Upper lobe of left lung (tissue), 4 donors: ENCODE measurements at regions not wholly inside any gene's neighbourhood (a gene's known extent, or its start where the extent isn't known, plus 50 kb on each side); places are given as distances from the start of the nearest gene placed in this dataset.

Source experiments
- CTCF ChIP-seq, 6 experiments: fragments of 450-650 bp in 4 of 6; fragments of 200-600 bp in 2 of 6; sonication (generic) in 2 of 6; IDR thresholded peaks; one replicate each; pipeline ENCODE4 v1.5.1; 2016 to 2019; ENCODE audit warnings: antibody characterized with exemption in 6 of 6
- EP300 ChIP-seq, 4 donors: sonication (generic); formaldehyde crosslinking; IDR thresholded peaks; one replicate each; pipeline ENCODE4 v1.5.1; 2017; ENCODE audit warnings: antibody characterized with exemption in 4 of 4, control low read depth in 2 of 4
- POLR2A ChIP-seq, 4 donors: fragments of 450-650 bp; IDR thresholded peaks; one replicate each; pipeline ENCODE4 v1.5.1; 2016 to 2017; ENCODE audit warnings: antibody characterized with exemption in 4 of 4, mild to moderate bottlenecking in 2 of 4
- POLR2AphosphoS5 ChIP-seq, 2 donors: sonication (generic); formaldehyde crosslinking; IDR thresholded peaks; one replicate each; pipeline ENCODE4 v1.5.1; 2017; ENCODE audit warnings: antibody characterized with exemption in 2 of 2

- no peak for TF ChIP-seq EP300 (IDR thresholded peaks at IDR 0.05)
- no peak for TF ChIP-seq CTCF (IDR thresholded peaks at IDR 0.05)
- TF ChIP-seq POLR2AphosphoS5 (IDR thresholded peaks at IDR 0.05): no peak
- TF ChIP-seq POLR2A (IDR thresholded peaks at IDR 0.05): no peak
These were observed 706.2 kb downstream of the TBL1XR1 start for GRCh38 chr3:176491084-176491483.
